K562 (cell line): ENCODE measurements at regions not wholly inside any gene's neighbourhood (a gene's known extent, or its start where the extent isn't known, plus 50 kb on each side); places are given as distances from the start of the nearest gene placed in this dataset.

Experiments
- CBFA2T2 ChIP-seq: fragments of 450-650 bp; conservative IDR thresholded peaks from 2 replicates; pipeline ENCODE4 v1.6.1; 2017; ENCODE audit warnings: mild to moderate bottlenecking
- CREB1 ChIP-seq, 2 experiments: sonication (generic) in 1 of 2; formaldehyde crosslinking in 1 of 2; IDR thresholded peaks; 2 replicates each; pipeline versions ENCODE4 v1.6.1 to v1.8.0; 2012 to 2022; ENCODE audit warnings: inconsistent platforms in 1 of 2, mild to moderate bottlenecking in 1 of 2, missing genetic modification reagents in 1 of 2, moderate library complexity in 1 of 2
- ELK3 ChIP-seq: fragments of 450-650 bp; formaldehyde crosslinking; IDR thresholded peaks from 2 replicates; pipeline ENCODE4 v1.4.0; 2020; ENCODE audit warnings: mild to moderate bottlenecking
- ETV5 ChIP-seq: sonication (generic); formaldehyde crosslinking; IDR thresholded peaks from 2 replicates; pipeline ENCODE4 v1.4.0; 2020; ENCODE audit warnings: low read depth, mild to moderate bottlenecking, missing genetic modification reagents
- FOSL1 ChIP-seq: fragments of 200-800 bp; sonication (Bioruptor generic); conservative IDR thresholded peaks from 2 replicates; pipeline ENCODE4 v1.6.1; 2016; ENCODE audit warnings: missing genetic modification characterization, missing compliant biosample characterization
- FOXA3 ChIP-seq, 2 experiments: fragments of 450-650 bp in 1 of 2; sonication (generic) in 1 of 2; formaldehyde crosslinking; IDR thresholded peaks in 1 of 2; conservative IDR thresholded peaks in 1 of 2; 2 replicates each; pipeline versions ENCODE4 v1.4.0 to v1.8.0; 2020 to 2022; ENCODE audit warnings: mild to moderate bottlenecking in 2 of 2, missing genetic modification reagents in 1 of 2
- FOXK2 ChIP-seq, 2 experiments: fragments of 450-650 bp; IDR thresholded peaks in 1 of 2; conservative IDR thresholded peaks in 1 of 2; 2 replicates each; pipeline ENCODE4 v1.6.1; 2016; ENCODE audit warnings: low read depth in 2 of 2, mild to moderate bottlenecking in 1 of 2
- ID3 ChIP-seq, 2 experiments: fragments of 250-450 bp in 1 of 2; fragments of 450-650 bp in 1 of 2; sonication (Bioruptor Pico) in 1 of 2; IDR thresholded peaks; 2 replicates each; pipeline versions ENCODE4 v1.6.1 to v1.8.0; 2016 to 2021; ENCODE audit warnings: mild to moderate bottlenecking in 2 of 2, moderate library complexity in 2 of 2, missing compliant biosample characterization in 1 of 2, missing genetic modification characterization in 1 of 2
- JUND ChIP-seq, 2 experiments: IDR thresholded peaks; 2 replicates in 1 of 2; 3 replicates in 1 of 2; pipeline ENCODE4 v1.6.1; 2011; ENCODE audit warnings: borderline replicate concordance in 2 of 2, low read depth in 2 of 2, low read length in 2 of 2, improper control_type of control experiment in 1 of 2, missing biosample characterization in 1 of 2, missing genetic modification characterization in 1 of 2, missing genetic modification reagents in 1 of 2
- LCOR ChIP-seq: sonication (generic); formaldehyde crosslinking; IDR thresholded peaks from 2 replicates; pipeline ENCODE4 v1.8.0; 2022; ENCODE audit warnings: mild to moderate bottlenecking, missing genetic modification reagents
- MCM2 ChIP-seq: fragments of 450-650 bp; IDR thresholded peaks from 2 replicates; pipeline ENCODE4 v1.6.1; 2017; ENCODE audit warnings: low read depth, mild to moderate bottlenecking
- MIER1 ChIP-seq: fragments of 450-650 bp; IDR thresholded peaks from 2 replicates; pipeline ENCODE4 v1.6.1; 2016; ENCODE audit warnings: antibody characterized with exemption, mild to moderate bottlenecking, low read depth
- PKNOX1 ChIP-seq: fragments of 450-650 bp; IDR thresholded peaks from 2 replicates; pipeline ENCODE4 v1.6.1; 2016
- PML ChIP-seq: IDR thresholded peaks from 2 replicates; pipeline ENCODE4 v1.6.1; 2012; ENCODE audit warnings: low read length, inconsistent platforms
- SIRT6 ChIP-seq: IDR thresholded peaks from one replicate; pipeline ENCODE4 v1.6.1; 2012; ENCODE audit warnings: low read depth, mild to moderate bottlenecking, control low read depth, inconsistent platforms, low read length, moderate library complexity
- SIX5 ChIP-seq, 2 experiments: IDR thresholded peaks; 2 replicates each; pipeline ENCODE4 v1.6.1; 2011; ENCODE audit warnings: low read length in 2 of 2, borderline replicate concordance in 1 of 2, low read depth in 1 of 2, mild to moderate bottlenecking in 1 of 2, moderate library complexity in 1 of 2; ENCODE audit not compliant: insufficient read depth in 1 of 2
- SMAD3 ChIP-seq: fragments of 450-650 bp; formaldehyde crosslinking; conservative IDR thresholded peaks from 2 replicates; pipeline ENCODE4 v1.4.0; 2020; ENCODE audit warnings: mild to moderate bottlenecking
- SMARCA4 ChIP-seq: fragments of 450-650 bp; IDR thresholded peaks from 2 replicates; pipeline ENCODE4 v1.6.1; 2016
- SMARCE1 ChIP-seq: fragments of 450-650 bp; IDR thresholded peaks from 2 replicates; pipeline ENCODE4 v1.7.1; 2016; ENCODE audit warnings: mild to moderate bottlenecking
- ZEB2 ChIP-seq: fragments of 450-650 bp; IDR thresholded peaks from 2 replicates; pipeline ENCODE4 v1.6.1; 2016
- ZNF175 ChIP-seq: fragments of 200-800 bp; sonication (Bioruptor generic); IDR thresholded peaks from 2 replicates; pipeline ENCODE4 v1.6.1; 2016; ENCODE audit warnings: low read depth, mild to moderate bottlenecking, missing genetic modification characterization, missing compliant biosample characterization
- ZNF639 ChIP-seq, 2 experiments: fragments of 200-800 bp in 1 of 2; sonication (Bioruptor generic) in 1 of 2; sonication (generic) in 1 of 2; formaldehyde crosslinking in 1 of 2; IDR thresholded peaks in 1 of 2; conservative IDR thresholded peaks in 1 of 2; 2 replicates each; pipeline versions ENCODE4 v1.5.0 to v1.6.1; 2016 to 2020; ENCODE audit warnings: missing compliant biosample characterization in 1 of 2, missing genetic modification characterization in 1 of 2, missing genetic modification reagents in 1 of 2

- no peak for TF ChIP-seq ELK3
- no peak for TF ChIP-seq SMAD3 (CRISPR knock-in tag)
- TF ChIP-seq ETV5 (CRISPR knock-in tag): no peak
- no peak for TF ChIP-seq SIX5 (IDR thresholded peaks at IDR 0.05; ENCODE audit: borderline replicate concordance in 1 of 2, insufficient read depth in 1 of 2, low read depth in 1 of 2, low read length in 2 of 2)
- no peak for TF ChIP-seq ZNF639 (CRISPR knock-in tag; conservative IDR thresholded peaks at IDR 0.05 in 1 of 2, IDR thresholded peaks at IDR 0.05 in 1 of 2)
- no peak for TF ChIP-seq ID3 (CRISPR knock-in tag; IDR thresholded peaks at IDR 0.05)
- TF ChIP-seq ID3 (tag; IDR thresholded peaks at IDR 0.05): 0 out of 2 replicates have a peak, but pooled peaks have one; percentile 49
- TF ChIP-seq SMARCE1: peak; percentile 40; the same call in 1 of the 2 replicates
- TF ChIP-seq MCM2: no peak
- TF ChIP-seq PKNOX1: peak; percentile 81
- no peak for TF ChIP-seq ZNF175 (CRISPR knock-in tag)
- peak; percentile 65 for TF ChIP-seq CBFA2T2
- no peak for TF ChIP-seq FOXA3 (CRISPR knock-in tag; conservative IDR thresholded peaks at IDR 0.05 in 1 of 2, IDR thresholded peaks at IDR 0.05 in 1 of 2)
- TF ChIP-seq SMARCA4: peak; percentile 53; the same call in 1 of the 2 replicates
- TF ChIP-seq LCOR (CRISPR knock-in tag): 0 out of 2 replicates have a peak, but pooled peaks have one; percentile 64
- 0 out of 2 replicates have a peak, but pooled peaks have one; percentile 16 for TF ChIP-seq PML
- no peak; a peak in 1 of 4 replicates for TF ChIP-seq FOXK2 (conservative IDR thresholded peaks at IDR 0.05 in 1 of 2, IDR thresholded peaks at IDR 0.05 in 1 of 2; ENCODE audit: low read depth in 2 of 2)
- 0 out of 2 replicates have a peak, but pooled peaks have one; percentile 33 for TF ChIP-seq MIER1
- peak; percentile 86 for TF ChIP-seq ZEB2
- peak; percentile 90 for TF ChIP-seq CREB1 (IDR thresholded peaks at IDR 0.05)
- TF ChIP-seq CREB1 (CRISPR knock-in tag; IDR thresholded peaks at IDR 0.05): peak; percentile 87
- peak; percentile 76 for TF ChIP-seq JUND (IDR thresholded peaks at IDR 0.05; ENCODE audit: borderline replicate concordance, low read depth, low read length)
- peak; percentile 51; the same call in 1 of the 3 replicates for TF ChIP-seq JUND (tag; IDR thresholded peaks at IDR 0.05; ENCODE audit: borderline replicate concordance, low read depth, low read length)
- peak; percentile 76 for TF ChIP-seq FOSL1 (tag)
- TF ChIP-seq SIRT6: no peak
Observed at GRCh38 chr5:171534043-171534895, 114.8 kb downstream of the FGF18 start (continued).
